Endothelial cell (in vitro differentiated cells): ENCODE measurements at regions not wholly inside any gene's neighbourhood (a gene's known extent, or its start where the extent isn't known, plus 50 kb on each side); places are given as distances from the start of the nearest gene placed in this dataset.

ENCODE experiments used
- DNase-seq: peaks from one replicate; pipeline ENCODE4 v3.0.0; 2021; ENCODE audit warnings: low spot score
- H3K27ac Mint-ChIP-seq: one replicate; pipeline ENCODE4 v1.8.0; 2021; ENCODE audit warnings: mixed read lengths, inconsistent platforms; ENCODE audit not compliant: unreplicated experiment
- H3K27me3 Mint-ChIP-seq: one replicate; pipeline ENCODE4 v1.8.0; 2021; ENCODE audit warnings: mild to moderate bottlenecking, moderate library complexity, mixed read lengths, inconsistent platforms; ENCODE audit not compliant: unreplicated experiment
- H3K36me3 Mint-ChIP-seq: one replicate; pipeline ENCODE4 v1.8.0; 2021; ENCODE audit warnings: mild to moderate bottlenecking, low read depth, mixed read lengths, inconsistent platforms; ENCODE audit not compliant: unreplicated experiment
- H3K4me1 Mint-ChIP-seq: one replicate; pipeline ENCODE4 v1.8.0; 2021; ENCODE audit warnings: mild to moderate bottlenecking, mixed read lengths, inconsistent platforms; ENCODE audit not compliant: unreplicated experiment
- H3K4me3 Mint-ChIP-seq: one replicate; pipeline ENCODE4 v1.8.0; 2021; ENCODE audit warnings: mild to moderate bottlenecking, mixed read lengths, inconsistent platforms; ENCODE audit not compliant: unreplicated experiment
- H3K9me3 Mint-ChIP-seq: one replicate; pipeline ENCODE4 v1.8.0; 2021; ENCODE audit warnings: mixed read lengths, inconsistent platforms; ENCODE audit not compliant: unreplicated experiment
- TF ChIP-seq, protein P1 (sequence below): fragments of 200-600 bp; sonication (generic); IDR thresholded peaks from one replicate; pipeline ENCODE4 v1.5.0; 2021; ENCODE audit warnings: antibody characterized with exemption; ENCODE audit not compliant: unreplicated experiment

DNA sequence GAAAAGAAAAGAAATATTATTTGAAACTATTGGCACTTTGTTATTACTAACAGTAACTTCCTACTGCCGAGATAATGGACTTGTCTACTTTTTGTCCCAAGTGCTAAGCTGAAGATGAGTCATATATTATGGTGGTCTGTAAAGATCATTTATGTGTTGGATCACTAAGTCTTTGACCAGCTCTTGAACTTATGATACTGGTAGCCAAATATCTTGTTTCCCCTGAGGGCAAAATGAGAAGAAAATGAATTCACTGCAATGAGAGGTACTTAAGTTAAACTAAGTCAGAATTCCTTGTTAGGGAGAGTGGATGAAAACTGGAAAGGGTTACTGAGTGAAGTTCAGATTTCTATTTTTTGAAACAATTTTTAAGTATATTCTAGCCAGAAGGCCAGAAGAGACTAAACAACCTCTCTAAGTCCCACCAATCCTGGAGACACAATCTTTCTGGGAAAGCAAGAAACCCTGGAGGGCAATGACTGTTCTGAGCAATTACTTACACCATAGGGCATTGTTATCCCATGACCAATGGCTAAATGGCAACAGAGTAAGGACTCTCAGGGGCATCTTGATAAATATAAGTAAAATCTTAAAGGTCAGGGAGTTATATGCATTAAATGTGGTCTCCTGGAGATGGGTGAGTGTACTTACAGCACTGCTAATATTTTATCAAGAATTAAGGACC, 287.7 kb downstream of the STIM2 start:
- TF ChIP-seq, protein P1, sequence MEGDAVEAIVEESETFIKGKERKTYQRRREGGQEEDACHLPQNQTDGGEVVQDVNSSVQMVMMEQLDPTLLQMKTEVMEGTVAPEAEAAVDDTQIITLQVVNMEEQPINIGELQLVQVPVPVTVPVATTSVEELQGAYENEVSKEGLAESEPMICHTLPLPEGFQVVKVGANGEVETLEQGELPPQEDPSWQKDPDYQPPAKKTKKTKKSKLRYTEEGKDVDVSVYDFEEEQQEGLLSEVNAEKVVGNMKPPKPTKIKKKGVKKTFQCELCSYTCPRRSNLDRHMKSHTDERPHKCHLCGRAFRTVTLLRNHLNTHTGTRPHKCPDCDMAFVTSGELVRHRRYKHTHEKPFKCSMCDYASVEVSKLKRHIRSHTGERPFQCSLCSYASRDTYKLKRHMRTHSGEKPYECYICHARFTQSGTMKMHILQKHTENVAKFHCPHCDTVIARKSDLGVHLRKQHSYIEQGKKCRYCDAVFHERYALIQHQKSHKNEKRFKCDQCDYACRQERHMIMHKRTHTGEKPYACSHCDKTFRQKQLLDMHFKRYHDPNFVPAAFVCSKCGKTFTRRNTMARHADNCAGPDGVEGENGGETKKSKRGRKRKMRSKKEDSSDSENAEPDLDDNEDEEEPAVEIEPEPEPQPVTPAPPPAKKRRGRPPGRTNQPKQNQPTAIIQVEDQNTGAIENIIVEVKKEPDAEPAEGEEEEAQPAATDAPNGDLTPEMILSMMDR, result no peak

DNA sequence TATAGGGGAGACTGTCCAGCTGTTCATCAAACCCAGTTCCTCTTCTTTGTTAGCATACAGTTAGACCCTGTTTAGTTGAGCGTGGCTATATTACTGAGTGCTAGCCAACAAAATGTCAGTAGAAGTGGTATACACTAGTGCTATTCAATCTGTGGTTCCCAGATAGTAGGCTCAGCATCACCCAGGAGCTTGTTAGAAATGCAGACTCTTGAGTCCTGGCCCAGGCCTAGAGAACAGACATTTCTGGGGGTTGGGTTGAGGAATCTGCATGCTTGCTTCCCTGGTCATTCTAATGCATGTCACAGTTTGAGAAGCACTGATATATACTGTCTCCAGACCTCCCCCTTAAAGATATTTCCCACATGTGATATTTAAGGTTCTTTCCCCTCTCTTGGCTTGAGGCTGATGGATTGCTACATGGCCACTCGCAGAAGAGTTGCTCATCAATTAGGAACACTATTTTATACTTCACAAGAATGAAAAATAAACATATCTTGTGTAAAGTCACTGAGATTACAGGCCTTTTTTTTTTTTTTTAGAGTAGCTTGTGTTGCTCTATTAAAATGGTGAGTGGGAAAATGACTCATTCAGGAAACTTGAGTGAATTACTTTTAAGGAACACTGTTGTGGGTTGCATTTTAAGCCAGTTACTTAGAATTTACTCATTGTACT, 289.0 kb downstream of the STIM2 start:
- Mint-ChIP-seq H3K27ac (no peak overlapping the region), H3K4me1 (no peaks in the 10 kb centered on the region), H3K27me3 (no peaks in the 10 kb centered on the region), H3K36me3 (no peaks in the 10 kb centered on the region), H3K9me3 (peaks cover 4% of the 10 kb centered on the region), H3K4me3 (no peak overlapping the region)
- no peak for DNase-seq
- TF ChIP-seq, protein P1, result no peak

More for the DNA sequence above, 287.7 kb downstream of the STIM2 start:
- Mint-ChIP-seq H3K9me3 (peaks cover 4% of the 10 kb centered on the region), H3K4me3 (no peak overlapping the region), H3K27ac (no peak overlapping the region), H3K4me1 (no peaks in the 10 kb centered on the region), H3K36me3 (no peaks in the 10 kb centered on the region), H3K27me3 (no peaks in the 10 kb centered on the region)
- DNase-seq, result no peak

DNA sequence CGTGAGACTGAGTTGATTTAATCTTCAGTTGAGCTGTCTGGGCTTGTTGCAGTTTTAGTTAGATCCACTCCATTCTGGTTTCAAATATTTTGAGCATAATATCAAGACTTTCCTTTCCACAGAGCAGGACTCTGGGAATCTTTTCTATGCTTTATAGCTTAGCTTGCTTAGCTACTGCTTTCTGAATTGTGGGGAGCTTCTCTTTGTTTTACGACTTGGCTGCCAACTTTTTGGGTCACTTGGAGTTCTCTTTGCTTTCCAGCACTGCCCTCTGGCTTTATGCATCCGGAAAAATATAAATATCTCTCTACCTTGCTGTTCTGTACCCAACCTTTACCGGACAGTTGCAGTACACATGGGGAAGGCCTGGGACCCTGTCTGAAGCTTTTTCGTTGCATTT, 292.1 kb downstream of the STIM2 start:
- TF ChIP-seq, protein P1, result no peak
- no peak for DNase-seq
- Mint-ChIP-seq H3K9me3 (no peaks in the 10 kb centered on the region), H3K27ac (no peak overlapping the region), H3K4me3 (no peak overlapping the region), H3K4me1 (peaks cover 2% of the 10 kb centered on the region), H3K36me3 (no peaks in the 10 kb centered on the region), H3K27me3 (peaks cover 2% of the 10 kb centered on the region)

DNA sequence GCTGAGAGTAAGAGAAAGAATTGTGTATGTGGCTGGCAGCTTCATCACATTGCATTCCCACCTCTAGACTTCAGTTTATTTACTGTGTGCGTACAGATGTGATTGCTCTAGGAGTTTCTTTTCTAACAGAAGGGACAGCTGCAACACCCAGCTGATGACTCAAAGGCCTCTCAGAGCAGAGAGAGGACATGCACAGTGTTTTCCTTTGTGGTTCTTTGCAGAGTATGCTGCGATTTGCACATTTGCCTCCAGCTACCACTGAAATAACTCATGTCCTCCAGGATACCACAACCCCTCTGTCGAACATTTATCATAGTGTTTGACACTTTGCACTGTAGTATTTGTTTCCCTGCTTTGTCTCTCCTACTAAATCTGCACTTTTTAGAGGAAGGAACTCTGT, 294.1 kb downstream of the STIM2 start:
- no peak for DNase-seq
- Mint-ChIP-seq H3K27me3 (peaks cover 2% of the 10 kb centered on the region), H3K4me1 (peaks cover 2% of the 10 kb centered on the region), H3K27ac (no peak overlapping the region), H3K9me3 (no peaks in the 10 kb centered on the region), H3K36me3 (no peaks in the 10 kb centered on the region), H3K4me3 (no peak overlapping the region)
- TF ChIP-seq, protein P1, result no peak

DNA sequence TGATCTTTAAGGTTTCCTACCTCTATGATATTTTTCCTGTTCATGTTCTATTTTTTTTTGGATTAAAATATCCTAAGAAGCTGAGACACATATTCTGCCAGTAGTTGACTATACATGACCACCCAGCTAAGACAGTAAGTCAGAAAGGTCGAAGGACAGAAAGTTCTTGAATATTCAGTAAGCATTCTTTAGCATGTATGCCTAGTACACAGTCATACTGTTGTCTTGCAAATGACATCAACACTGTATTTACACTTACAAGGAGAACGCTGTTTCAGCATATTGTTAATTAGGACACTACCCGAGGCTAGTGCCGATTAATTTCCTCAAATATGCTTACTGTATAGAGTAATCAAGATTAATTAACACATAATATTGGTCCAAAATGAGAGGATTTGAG, 300.6 kb downstream of the STIM2 start:
- no peaks in the 10 kb centered on the region for H3K36me3 Mint-ChIP-seq
- H3K4me1 Mint-ChIP-seq, result no peaks in the 10 kb centered on the region
- H3K27me3 Mint-ChIP-seq, result peaks cover 2% of the 10 kb centered on the region
- TF ChIP-seq, protein P1, result no peak
- no peak overlapping the region for H3K27ac Mint-ChIP-seq
- no peak for DNase-seq
- H3K9me3 Mint-ChIP-seq, result no peaks in the 10 kb centered on the region
- no peak overlapping the region for H3K4me3 Mint-ChIP-seq
